OCI-LY1 (cell line): ENCODE measurements at regions not wholly inside any gene's neighbourhood (a gene's known extent, or its start where the extent isn't known, plus 50 kb on each side); places are given as distances from the start of the nearest gene placed in this dataset.

Experiments
- CTCF ChIP-seq: fragments of 200-600 bp; sonication (generic), shearing (Covaris generic); IDR thresholded peaks from 2 replicates; pipeline ENCODE4 v1.5.1; 2017; ENCODE audit warnings: mild to moderate bottlenecking, antibody characterized with exemption, low read length, moderate library complexity, mixed read lengths
- EZH2 ChIP-seq: fragments of 200-600 bp; sonication (generic), shearing (Covaris generic); IDR thresholded peaks from 2 replicates; pipeline ENCODE4 v1.8.0; 2017; ENCODE audit warnings: borderline replicate concordance, mixed run types, mild to moderate bottlenecking, antibody characterized with exemption, low read length, moderate library complexity, mixed read lengths

DNA sequence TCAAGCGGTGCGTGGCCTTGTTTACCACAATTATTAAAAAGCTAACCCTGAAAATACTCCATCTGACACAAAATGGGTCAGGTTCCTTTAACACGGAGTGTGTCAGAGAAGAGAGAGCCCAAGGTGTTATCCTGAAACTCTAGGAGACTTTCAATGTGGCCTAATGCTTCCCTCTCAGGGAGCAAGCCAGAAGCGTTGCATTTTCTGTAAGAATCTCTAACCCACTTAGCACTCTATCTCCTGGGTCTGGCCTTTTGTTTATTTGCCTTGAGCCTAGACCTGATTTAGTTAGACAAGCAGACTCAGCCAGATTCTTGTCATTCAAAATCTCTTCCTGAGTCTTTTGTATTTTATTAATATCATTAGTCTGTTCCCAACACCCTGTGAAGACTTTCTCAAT, 184.0 kb upstream of the SYT1 start:
- TF ChIP-seq CTCF (no peak), EZH2 (no peak)
